ENCODE measurements at regions not wholly inside any gene's neighbourhood (a gene's known extent, or its start where the extent isn't known, plus 50 kb on each side); places are given as distances from the start of the nearest gene placed in this dataset.
"Not testable (repeated sequence)": the region's sequence is repeated elsewhere in the genome, so short reads cannot be mapped to it uniquely, and the experiment has no call there.

DNA sequence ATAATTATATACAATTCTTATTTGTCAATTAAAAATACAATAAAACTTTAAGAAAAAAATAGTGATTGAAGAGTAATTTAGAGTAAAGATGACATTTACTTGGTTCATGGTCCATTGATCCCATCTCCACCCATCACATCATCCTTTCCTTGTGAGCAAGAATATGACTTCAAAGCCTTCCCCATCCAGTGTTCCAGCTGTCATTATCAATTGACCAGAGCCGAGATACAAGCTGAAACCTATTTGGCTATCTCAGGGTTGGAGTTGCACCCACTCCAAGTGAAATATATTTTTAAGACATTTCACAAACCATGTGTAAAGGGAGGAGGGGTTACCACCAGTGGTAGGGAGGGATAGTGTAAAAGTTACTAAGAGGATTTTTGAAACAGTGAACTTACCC, 428.9 kb upstream of the C1orf87 start:
- H3K4me3 ChIP-seq (ENCODE audit: control insufficient read depth, low read depth, low read length): no peak overlapping the region
- TF ChIP-seq CTCF (conservative IDR thresholded peaks at IDR 0.05; ENCODE audit: control insufficient read depth, insufficient read depth, low read depth, low read length): no peak
- no peak for DNase-seq (ENCODE audit: low read depth)

- not testable (repeated sequence) for DNase-seq (ENCODE audit: low read depth); H3K4me3 ChIP-seq (ENCODE audit: control insufficient read depth, low read depth, low read length)
Measured at GRCh38 chr1:60489916-60490480, 416.4 kb upstream of the C1orf87 start.

- peak; percentile 3 for DNase-seq (ENCODE audit: low read depth)
- TF ChIP-seq CTCF (conservative IDR thresholded peaks at IDR 0.05; ENCODE audit: control insufficient read depth, insufficient read depth, low read depth, low read length): no peak
- no peak overlapping the region for H3K4me3 ChIP-seq (ENCODE audit: control insufficient read depth, low read depth, low read length)
Measured at GRCh38 chr1:60488847-60489246, 415.3 kb upstream of the C1orf87 start.

DNA sequence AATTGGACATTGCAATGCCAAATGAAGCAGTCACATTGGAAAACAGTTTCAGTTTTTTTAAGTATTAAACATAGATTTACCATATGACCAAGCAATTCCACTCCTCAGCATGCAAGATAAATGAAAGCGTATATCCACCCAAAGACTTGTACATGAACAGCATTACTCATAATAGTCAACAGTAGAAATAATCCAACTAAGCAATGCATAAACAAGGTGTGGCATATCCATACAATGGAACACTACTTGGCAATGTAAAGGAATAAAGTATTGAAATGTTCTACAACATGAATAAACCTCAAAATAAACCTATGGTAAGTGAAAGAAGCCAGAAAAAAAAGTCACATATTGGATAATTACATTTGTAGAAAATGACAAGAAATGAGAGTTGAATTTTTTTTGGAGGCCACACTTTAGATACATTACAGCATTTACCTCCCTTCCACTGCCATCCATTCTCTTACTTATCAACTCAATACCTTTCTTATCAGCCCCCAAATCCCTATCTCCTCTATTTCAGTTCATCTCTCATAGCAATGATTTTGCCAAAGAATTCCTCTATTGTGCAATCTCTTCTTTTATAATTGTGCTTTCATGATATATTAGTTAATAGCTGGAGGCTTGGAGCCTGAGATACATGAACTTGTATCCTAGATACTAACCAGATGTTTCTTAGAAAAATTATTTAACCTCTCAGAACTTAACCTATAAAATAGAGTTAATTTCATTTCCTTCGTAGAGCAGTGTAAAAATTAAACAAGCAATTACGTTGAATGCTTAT, 414.2 kb upstream of the C1orf87 start:
- no peak overlapping the region for H3K4me3 ChIP-seq (ENCODE audit: control insufficient read depth, low read depth, low read length)
- TF ChIP-seq CTCF (conservative IDR thresholded peaks at IDR 0.05; ENCODE audit: control insufficient read depth, insufficient read depth, low read depth, low read length): no peak
- DNase-seq (ENCODE audit: low read depth): no peak

DNA sequence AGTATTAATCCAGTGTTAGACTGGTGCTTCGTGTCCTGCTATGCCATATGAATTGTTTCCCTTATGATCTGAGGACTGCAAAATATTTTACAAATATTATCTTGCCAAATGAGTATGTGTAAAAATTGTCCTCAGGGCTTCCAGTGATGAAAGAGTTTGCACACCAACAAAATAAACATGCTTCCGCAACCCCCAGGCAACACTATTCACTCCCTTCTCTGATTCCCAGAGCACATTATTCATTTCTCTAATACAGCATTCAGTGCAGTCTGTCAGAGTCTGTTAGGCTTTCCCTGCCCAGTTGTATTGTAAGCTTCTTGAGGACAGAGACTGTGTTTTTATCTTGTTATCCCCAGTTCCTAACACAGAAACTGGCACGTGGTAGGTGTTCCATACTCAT, 409.9 kb upstream of the C1orf87 start:
- H3K4me3 ChIP-seq (ENCODE audit: control insufficient read depth, low read depth, low read length): no peak overlapping the region
- DNase-seq (ENCODE audit: low read depth): no peak
- no peak for TF ChIP-seq CTCF (conservative IDR thresholded peaks at IDR 0.05; ENCODE audit: control insufficient read depth, insufficient read depth, low read depth, low read length)

GRCh38 chr1:60470246-60470645, 396.7 kb upstream of the C1orf87 start:
- no peak for DNase-seq (ENCODE audit: low read depth)
- no peak overlapping the region for H3K4me3 ChIP-seq (ENCODE audit: control insufficient read depth, low read depth, low read length)
- no peak for TF ChIP-seq CTCF (conservative IDR thresholded peaks at IDR 0.05; ENCODE audit: control insufficient read depth, insufficient read depth, low read depth, low read length)

GRCh38 chr1:60463786-60464185, 390.2 kb upstream of the C1orf87 start:
- no peak overlapping the region for H3K4me3 ChIP-seq (ENCODE audit: control insufficient read depth, low read depth, low read length)
- DNase-seq (ENCODE audit: low read depth): no peak
- no peak for TF ChIP-seq CTCF (conservative IDR thresholded peaks at IDR 0.05; ENCODE audit: control insufficient read depth, insufficient read depth, low read depth, low read length)

Measured in fibroblast of mammary gland (primary cell).